OCI-LY7 (cell line): ENCODE measurements at regions not wholly inside any gene's neighbourhood (a gene's known extent, or its start where the extent isn't known, plus 50 kb on each side); places are given as distances from the start of the nearest gene placed in this dataset.

ENCODE experiments used
- BruUV-seq: library from RNA; stranded (reverse); fragments of 400-500 nt; replicated peaks from 2 replicates; lab custom pipeline; 2021; lab: Mats Ljungman, UMichigan
- CTCF ChIA-PET: fragments of 300-600 bp; sonication (Branson Sonifier 250); formaldehyde crosslinking; loops from one replicate; lab custom pipeline; 2022; ENCODE audit warnings: antibody characterized with exemption; ENCODE audit not compliant: unreplicated experiment; lab: Charles Lee
- POLR2A ChIA-PET: fragments of 300-600 bp; sonication (Branson Sonifier 250); formaldehyde crosslinking; loops from one replicate; lab custom pipeline; 2022; ENCODE audit warnings: antibody characterized with exemption; lab: Charles Lee
- DNase-seq: peaks from one replicate; pipeline ENCODE4 v3.0.0-alpha.2; 2015; ENCODE audit warnings: low spot score
- H2AFZ ChIP-seq: fragments of 200-600 bp; sonication (generic), shearing (Covaris generic); 2 replicates; pipeline ENCODE4 v1.6.1; 2014; ENCODE audit warnings: mild to moderate bottlenecking, antibody characterized with exemption, low read length, moderate library complexity
- H3K27ac ChIP-seq: fragments of 200-600 bp; sonication (generic); 2 replicates; pipeline ENCODE4 v1.5.1; 2014; ENCODE audit warnings: mixed run types, low read depth, mild to moderate bottlenecking, moderate library complexity, low read length, inconsistent platforms; ENCODE audit not compliant: poor library complexity, severe bottlenecking
- H3K36me3 ChIP-seq: fragments of 200-600 bp; sonication (generic); 2 replicates; pipeline ENCODE4 v1.6.1; 2014; ENCODE audit warnings: mild to moderate bottlenecking, antibody characterized with exemption, low read length, moderate library complexity, mixed read lengths; ENCODE audit not compliant: insufficient read depth
- H3K4me1 ChIP-seq: fragments of 200-600 bp; sonication (generic); 2 replicates; pipeline ENCODE4 v1.5.1; 2014; ENCODE audit warnings: mild to moderate bottlenecking, low read length; ENCODE audit not compliant: insufficient read depth, poor library complexity, severe bottlenecking
- H3K4me2 ChIP-seq: fragments of 200-600 bp; sonication (generic); 2 replicates; pipeline ENCODE4 v1.6.1; 2014; ENCODE audit warnings: mild to moderate bottlenecking, low read length
- H3K4me3 ChIP-seq: fragments of 200-600 bp; sonication (generic); 2 replicates; pipeline ENCODE4 v1.5.1; 2014; ENCODE audit warnings: mild to moderate bottlenecking, low read depth, low read length; ENCODE audit not compliant: poor library complexity, severe bottlenecking
- H3K79me2 ChIP-seq: fragments of 200-600 bp; sonication (generic); 2 replicates; pipeline ENCODE4 v1.6.1; 2016; ENCODE audit warnings: low read depth, mild to moderate bottlenecking, low read length, moderate library complexity, mixed read lengths; ENCODE audit not compliant: insufficient read depth
- H3K9me2 ChIP-seq: fragments of 200-600 bp; sonication (generic); 2 replicates; pipeline ENCODE4 v1.6.1; 2016; ENCODE audit warnings: mild to moderate bottlenecking, low read length, mixed read lengths; ENCODE audit not compliant: insufficient read depth
- H3K9me3 ChIP-seq: fragments of 200-600 bp; sonication (generic); 2 replicates; pipeline ENCODE4 v1.6.1; 2014; ENCODE audit warnings: mild to moderate bottlenecking, mixed run types, low read length, mixed read lengths
- H4K20me1 ChIP-seq: fragments of 200-600 bp; sonication (generic); 2 replicates; pipeline ENCODE4 v1.6.1; 2014; ENCODE audit warnings: mild to moderate bottlenecking, antibody characterized with exemption, low read length, moderate library complexity, mixed read lengths; ENCODE audit not compliant: insufficient read depth
- CTCF ChIP-seq: fragments of 200-600 bp; sonication (generic); conservative IDR thresholded peaks from 2 replicates; pipeline ENCODE4 v1.5.1; 2014; ENCODE audit warnings: mild to moderate bottlenecking, antibody characterized with exemption, low read length, moderate library complexity, mixed read lengths
- EZH2phosphoT487 ChIP-seq: fragments of 200-600 bp; sonication (generic); IDR thresholded peaks from 2 replicates; pipeline ENCODE4 v1.6.1; 2018; ENCODE audit warnings: low read depth, borderline replicate concordance, mild to moderate bottlenecking, mixed run types, antibody characterized with exemption, low read length, moderate library complexity, mixed read lengths
- intact Hi-C: fragments of 100-400 bp; cut with micrococcal nuclease; formaldehyde crosslinking; loops from one replicate; pipeline ENCODE4 v1.10.0; 2022; ENCODE audit not compliant: unreplicated experiment

DNA sequence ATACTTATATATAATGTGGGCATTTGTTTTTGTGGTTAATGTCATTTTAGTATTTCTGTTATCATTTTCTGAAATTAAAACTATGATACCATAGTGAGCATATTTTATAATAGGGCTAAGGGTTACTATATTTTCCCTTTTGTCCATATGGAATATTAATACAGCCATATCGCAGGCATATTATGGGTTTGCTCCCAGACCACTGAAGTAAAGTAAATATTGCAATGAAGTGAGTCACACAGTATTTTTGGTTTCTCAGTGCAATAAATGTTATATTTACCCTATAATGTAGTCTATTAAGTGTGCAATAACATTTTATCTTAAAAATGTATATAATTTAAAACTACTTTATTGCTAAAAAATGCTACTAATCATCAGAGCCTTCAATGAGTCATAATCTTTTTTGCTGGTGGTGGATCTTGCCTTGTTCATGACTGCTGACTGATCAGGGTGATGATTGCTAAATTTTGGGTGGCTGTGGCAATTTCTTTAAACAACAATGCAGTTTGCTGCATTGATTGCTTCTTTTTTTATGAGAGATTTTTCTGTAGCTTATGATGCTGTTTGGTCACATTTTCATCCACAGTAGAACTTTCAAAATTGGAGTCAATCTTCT, 1044.5 kb upstream of the NOVA1 start:
- no peak overlapping the region for H3K27ac ChIP-seq
- no peak for DNase-seq
- no peaks in the 10 kb centered on the region for H3K4me1 ChIP-seq
- no peak overlapping the region for H3K4me2 ChIP-seq
- no peaks in the 10 kb centered on the region for H3K36me3 ChIP-seq
- ChIA-PET CTCF (no interaction called here), POLR2A (no interaction called here)
- intact Hi-C loops = no loop called here
- H4K20me1 ChIP-seq = no peaks in the 10 kb centered on the region
- H3K4me3 ChIP-seq = no peak overlapping the region
- H2AFZ ChIP-seq = no peak overlapping the region
- TF ChIP-seq EZH2phosphoT487 (no peak), CTCF (no peak)
- H3K79me2 ChIP-seq = no peaks in the 10 kb centered on the region
- H3K9me2 ChIP-seq = no peaks in the 10 kb centered on the region
- H3K9me3 ChIP-seq = peaks cover 27% of the 10 kb centered on the region; the same call in 1 of the 2 replicates
- BruUV-seq = no TSS peak

GRCh38 chr14:27660683-27661082, 1062.8 kb upstream of the NOVA1 start:
- no peaks in the 10 kb centered on the region for H4K20me1 ChIP-seq
- DNase-seq = no peak
- intact Hi-C loops = no loop called here
- no peak overlapping the region for H3K27ac ChIP-seq
- no peak overlapping the region for H3K4me3 ChIP-seq
- BruUV-seq = no TSS peak
- no peak overlapping the region for H2AFZ ChIP-seq
- no peaks in the 10 kb centered on the region for H3K4me1 ChIP-seq
- no peak overlapping the region for H3K4me2 ChIP-seq
- no peaks in the 10 kb centered on the region for H3K36me3 ChIP-seq
- H3K79me2 ChIP-seq = no peaks in the 10 kb centered on the region
- peaks cover 24% of the 10 kb centered on the region; the same call in 1 of the 2 replicates for H3K9me3 ChIP-seq
- ChIA-PET POLR2A (no interaction called here), CTCF (no interaction called here)
- H3K9me2 ChIP-seq = no peaks in the 10 kb centered on the region
- no peak for TF ChIP-seq EZH2phosphoT487
- TF ChIP-seq CTCF = no peak

DNA sequence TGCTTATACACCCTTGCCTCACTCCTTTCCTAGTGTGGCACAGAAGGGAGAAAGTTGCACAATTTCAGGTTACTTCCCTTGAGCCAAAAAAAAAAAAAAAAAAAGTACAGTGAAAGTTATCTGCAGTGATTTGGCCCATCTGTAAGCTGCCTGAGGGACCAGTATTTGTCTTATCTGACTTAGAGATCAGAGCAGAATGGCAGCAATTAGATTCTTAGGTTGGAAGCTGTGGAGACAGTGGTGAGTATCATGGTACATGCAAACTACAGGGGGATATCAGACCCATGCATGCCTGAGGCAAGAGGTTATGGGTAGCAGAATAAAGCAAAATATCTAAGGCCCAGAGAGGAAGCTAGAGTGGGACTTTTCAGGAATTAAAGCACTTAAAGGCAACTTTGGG, 1070.7 kb upstream of the NOVA1 start:
- intact Hi-C loops = no loop called here
- Histone ChIP-seq H2AFZ (no peak overlapping the region), H3K4me3 (no peak overlapping the region), H3K9me2 (no peaks in the 10 kb centered on the region), H3K79me2 (no peaks in the 10 kb centered on the region), H3K27ac (no peak overlapping the region), H3K9me3 (peaks cover 9% of the 10 kb centered on the region), H4K20me1 (no peaks in the 10 kb centered on the region), H3K4me2 (no peak overlapping the region), H3K36me3 (no peaks in the 10 kb centered on the region), H3K4me1 (no peaks in the 10 kb centered on the region)
- BruUV-seq = no TSS peak
- ChIA-PET POLR2A (no interaction called here), CTCF (no interaction called here)
- TF ChIP-seq CTCF (no peak), EZH2phosphoT487 (no peak)
- DNase-seq = no peak
